HG02870 (cell line): ENCODE measurements at regions not wholly inside any gene's neighbourhood (a gene's known extent, or its start where the extent isn't known, plus 50 kb on each side); places are given as distances from the start of the nearest gene placed in this dataset.
"Not testable (repeated sequence)": the region's sequence is repeated elsewhere in the genome, so short reads cannot be mapped to it uniquely, and the experiment has no call there.

Source experiments
- ATAC-seq: cut with Tn5 transposase; IDR thresholded peaks from one replicate; pipeline ENCODE4 v1.9.1; 2021; ENCODE audit warnings: mild to moderate bottlenecking, moderate library complexity; ENCODE audit not compliant: unreplicated experiment

DNA sequence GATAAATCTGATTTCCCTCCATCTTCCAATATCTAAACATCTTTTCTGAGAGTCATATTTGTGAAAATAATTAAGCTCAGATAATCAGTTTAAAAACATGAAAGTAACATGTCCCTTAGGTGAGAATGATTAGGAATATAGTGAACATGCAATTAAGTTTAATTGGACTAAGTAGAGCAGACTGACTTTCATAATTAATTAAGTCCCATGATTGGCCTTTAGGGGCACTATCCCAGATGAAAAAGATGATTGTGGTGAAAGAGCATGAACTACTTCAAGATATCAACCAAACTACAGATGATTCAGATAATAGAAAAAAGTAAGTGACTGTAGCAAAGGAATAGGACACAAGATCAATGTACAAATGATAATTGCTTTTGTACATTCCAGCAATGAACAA lies 758.8 kb downstream of the STIM2 start:
- ATAC-seq = no peak

DNA sequence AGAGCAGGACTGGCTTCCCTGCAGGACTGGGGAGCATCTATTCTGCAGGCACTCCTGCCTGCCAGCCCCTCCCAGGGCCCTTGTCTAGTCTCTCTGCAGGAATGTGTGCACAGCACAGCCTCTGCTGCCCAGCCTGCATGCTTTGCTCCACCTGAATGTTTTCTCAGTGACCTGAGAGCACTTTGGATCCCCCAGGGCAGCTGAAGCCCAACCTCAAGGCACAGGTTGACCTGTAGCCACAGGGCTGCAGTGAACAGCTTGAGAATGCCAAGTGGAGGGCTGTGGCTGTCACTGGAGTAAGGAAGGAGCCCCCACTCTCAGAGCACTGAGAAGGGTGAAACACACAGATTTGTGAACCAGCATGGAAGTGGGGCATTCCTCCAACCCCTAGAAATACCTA lies 760.2 kb downstream of the STIM2 start:
- ATAC-seq = no peak

DNA sequence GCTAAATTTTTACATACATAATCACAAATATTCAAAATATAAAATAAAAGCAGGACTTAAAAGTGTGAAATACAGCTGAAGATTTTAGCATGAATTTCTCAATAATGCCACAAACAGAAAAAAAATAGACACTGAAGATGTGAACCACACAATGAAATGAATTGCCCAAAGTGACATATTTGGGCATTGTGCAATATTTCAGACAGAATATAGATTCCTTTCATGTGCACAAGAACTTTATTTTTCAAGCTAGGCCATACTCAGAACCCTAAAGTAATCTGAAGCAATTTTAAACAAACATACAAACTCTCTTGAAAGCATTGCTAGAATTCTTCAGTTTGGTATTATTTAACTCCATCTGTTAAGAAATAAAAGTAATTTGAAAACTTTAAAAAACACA lies 764.1 kb downstream of the STIM2 start:
- no peak for ATAC-seq

DNA sequence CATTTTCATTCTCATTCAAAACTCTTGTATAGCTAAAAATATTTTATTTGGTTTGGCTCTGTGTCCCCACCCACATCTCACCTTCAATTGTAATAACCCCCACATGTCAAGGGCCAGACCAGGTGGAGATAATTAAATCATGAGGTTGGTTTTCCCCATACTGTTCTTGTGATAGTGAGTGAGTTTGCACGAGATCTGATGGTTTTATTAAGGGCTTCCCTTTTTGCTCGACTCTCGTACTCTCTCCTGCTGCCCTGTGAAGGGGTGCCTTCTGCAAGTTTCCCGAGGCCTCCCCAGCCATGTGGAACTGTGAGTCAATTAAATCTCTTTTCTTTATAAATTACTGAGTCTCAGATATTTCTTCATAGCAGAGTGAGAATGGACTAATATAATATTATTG lies 768.0 kb downstream of the STIM2 start:
- ATAC-seq = no peak

DNA sequence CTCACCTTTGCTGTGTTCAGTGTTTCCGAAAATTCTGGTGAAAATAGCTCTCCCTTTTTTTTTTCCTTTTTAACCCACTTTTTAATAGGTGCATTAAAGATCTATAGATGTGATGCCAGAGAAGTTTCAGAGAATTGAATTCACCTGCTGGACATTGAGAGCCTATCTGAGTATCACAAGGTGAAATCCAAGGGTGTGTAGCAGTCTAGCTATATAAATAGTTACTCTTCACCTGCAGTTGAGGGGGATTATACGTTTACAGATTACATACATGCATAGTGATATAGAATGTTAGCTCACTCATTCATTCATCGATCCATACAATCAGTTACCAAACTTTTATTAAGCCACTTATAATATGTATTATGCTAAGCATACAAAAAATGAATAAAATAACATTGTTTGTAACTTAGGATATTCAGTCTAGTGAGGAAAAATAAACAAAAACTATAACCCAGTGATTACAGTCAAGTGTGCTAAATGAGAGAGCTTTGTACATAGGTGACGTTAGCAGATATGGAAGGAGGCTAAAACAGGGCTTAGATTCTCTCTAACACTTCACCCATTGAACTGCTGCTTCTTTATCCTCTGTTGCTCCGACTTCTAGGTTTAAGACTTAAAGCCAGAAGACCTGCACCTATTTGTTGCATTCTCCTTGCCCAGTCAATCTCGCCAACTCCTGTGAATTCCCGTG lies 769.0 kb downstream of the STIM2 start:
- no peak for ATAC-seq

DNA sequence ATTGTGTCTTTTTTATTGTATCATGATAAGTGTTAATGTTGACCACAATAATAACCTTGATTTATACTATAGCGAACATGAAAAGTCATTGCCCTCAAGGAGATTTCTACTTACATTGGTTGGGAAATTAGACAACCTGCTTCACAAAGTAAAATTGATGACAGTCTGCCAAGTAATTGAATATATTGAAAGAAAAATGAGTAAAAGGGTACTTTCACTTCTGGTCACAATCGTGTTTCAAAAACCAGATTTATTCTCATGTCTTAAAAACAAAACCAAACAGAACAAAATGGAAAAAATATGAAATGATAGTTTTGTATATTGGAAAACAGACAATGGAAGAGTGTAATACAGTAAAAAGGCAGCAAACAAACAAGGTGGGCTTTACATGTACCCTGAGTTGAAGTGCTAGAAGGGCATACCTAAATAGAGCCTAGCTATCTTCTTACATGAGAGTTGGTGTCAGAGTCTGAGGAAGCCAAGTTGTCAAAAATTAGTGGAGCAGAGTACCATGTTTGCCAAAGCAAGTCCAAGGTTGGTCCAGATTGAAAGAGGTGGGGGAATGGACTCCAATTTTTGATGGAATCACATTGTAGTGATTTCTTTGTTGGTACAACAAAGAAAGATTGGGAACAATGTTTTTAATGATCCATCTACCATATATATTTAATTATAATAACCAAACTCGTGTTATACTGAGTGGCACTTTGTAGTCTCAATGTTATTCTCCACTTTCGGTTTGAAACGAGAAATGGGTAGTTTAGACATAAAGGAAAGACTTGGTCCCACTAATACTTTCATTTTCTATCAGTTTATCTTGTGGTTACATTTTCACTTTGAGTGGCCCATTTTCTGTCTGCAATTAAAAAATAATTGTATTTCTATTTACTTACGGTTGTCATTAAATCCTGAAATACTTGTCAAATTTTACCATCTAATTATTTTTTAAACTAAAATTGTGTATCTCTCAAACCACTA lies 775.6 kb downstream of the STIM2 start:
- peak; percentile 81 for ATAC-seq

DNA sequence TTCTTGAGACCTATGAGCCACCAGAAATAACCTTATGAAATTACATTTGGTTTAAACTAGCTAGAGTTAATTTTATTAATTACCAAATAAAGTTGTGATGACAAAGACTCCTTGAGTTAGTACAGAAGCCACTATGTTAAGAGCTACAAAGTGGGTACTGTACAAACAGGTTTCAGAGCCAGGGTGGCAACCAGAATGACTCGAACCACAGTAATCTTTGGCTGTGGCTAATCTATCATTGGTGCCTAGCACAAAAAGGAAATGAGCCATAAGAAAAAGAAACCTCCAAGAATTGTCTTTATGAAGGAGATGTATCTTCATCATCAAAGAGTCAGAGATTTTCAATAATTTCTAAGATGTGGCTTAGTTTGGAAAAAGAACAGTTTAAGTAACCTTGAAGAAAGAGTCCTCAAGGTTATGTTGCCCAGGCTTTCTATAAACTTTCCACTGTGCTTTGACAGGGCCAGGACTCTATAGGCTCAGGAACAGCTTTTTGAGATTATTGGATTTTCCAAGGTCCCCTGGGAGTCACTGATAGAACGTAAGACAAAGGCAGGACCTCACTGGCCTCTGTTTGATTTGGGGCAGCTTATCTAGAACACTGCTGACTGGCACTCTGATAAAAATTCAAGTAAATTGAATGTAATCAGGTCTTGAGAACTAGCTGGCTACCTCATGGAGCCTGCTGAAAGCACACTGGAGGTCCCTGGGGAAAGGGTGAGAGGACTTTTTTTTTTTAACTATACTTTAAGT lies 777.7 kb downstream of the STIM2 start:
- ATAC-seq = no peak

DNA sequence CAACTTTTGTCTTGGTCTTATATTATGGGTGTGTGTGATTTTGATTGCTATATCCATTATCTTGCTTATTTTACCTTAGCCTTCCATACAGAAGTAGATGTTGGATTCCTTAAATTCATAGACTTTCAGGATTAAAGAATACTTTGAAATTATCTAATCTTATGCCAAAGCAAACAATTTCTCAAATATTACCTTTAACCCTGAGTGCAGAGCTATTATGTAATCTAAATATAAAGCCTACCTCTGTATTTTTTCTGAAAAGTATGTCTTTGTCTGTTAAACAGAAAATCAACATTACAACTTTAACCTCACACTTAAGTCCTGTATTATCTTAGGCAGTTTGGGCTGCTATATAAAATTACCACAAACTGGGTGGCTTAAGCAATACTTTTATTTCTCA lies 782.5 kb downstream of the STIM2 start:
- no peak for ATAC-seq

DNA sequence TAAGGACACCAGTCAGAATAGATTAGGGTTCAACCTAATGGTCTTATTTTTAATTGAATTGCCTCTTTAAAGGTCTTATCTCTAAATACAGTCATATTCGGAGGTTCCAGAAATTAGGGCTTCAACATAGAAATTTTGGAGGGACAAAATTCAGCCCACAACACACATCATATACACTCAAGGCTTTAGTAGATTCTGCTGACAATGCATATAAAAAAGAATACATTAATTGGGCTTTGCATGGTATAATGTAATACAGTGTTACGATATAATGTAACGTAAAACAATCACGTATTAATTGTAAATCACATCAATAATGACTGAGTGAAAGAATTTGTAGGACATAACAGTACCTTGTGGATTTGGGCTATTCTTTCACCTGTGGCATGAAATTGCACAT lies 787.8 kb downstream of the STIM2 start:
- no peak for ATAC-seq

DNA sequence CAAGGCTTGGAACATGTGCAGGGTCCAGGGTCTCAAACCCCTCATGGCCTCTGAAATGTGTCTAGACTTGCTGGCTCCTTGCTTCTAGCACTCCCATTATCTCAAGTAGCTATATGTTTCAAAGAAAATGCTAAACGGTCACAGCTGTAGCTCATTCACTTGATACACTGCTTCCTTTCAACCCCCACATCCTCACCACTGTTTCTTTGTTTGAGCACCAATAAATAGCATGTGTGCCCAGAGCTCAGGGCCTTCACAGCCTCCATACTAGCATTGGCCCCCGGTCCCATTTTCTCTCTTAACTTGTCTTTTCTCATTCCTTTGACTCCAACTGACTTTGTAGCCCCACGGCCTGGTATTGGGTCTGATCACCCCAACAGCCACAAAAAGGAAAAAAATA lies 801.8 kb downstream of the STIM2 start:
- no peak for ATAC-seq

DNA sequence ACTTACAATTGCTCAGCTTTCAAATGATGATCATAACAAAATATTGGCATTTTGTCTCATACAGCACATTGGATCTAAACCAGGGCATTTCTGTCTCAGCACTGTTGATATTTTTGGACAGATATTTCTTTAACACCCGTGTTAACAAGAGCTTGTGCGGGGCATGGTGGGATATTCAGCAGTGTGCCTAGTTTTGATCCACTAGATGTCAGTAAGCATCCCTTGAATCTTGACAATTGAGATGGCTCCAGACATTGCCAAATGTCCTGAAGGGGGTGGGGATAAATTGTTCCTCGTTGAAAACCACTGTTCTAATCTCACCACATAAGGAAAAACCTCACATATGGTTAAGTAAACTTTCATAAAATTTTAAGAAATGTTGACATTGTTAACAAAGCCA lies 806.3 kb downstream of the STIM2 start:
- ATAC-seq = no peak

DNA sequence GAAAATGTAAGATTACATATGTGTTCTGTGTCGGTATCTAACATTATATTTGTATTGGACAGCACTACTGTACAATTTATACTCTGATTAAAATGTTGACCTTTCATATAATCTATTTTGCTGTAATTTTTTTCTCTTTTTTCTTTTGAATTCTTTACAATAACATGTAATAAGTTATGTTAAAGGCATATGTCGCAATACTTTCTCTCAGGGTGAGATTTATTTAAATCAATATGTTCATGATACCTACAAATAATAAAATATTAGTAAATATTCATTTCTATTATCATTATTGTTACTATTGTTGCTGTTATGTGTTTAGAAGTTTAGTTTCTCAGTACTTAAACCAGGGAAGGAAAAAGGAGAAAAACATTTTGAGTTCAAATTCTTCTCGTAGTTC lies 807.4 kb downstream of the STIM2 start:
- no peak for ATAC-seq

DNA sequence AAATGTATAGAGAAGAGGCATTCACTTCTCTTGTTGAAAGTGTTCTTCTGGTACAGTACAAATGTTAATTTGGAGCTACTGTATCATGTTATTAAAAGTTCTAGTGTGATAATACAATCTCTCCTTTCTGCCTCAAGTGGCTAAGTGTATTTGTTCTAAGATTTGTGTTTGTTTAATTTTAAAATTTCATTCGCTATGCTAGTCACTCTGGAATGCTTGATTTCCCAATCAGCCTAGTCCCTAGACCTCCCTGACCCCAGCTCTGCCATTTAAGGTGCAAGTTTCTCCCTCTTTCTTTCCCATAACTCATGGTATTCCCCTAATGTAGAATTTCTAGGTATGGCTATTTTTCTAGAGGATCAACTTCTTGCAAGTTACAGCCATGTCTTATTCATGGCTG lies 817.4 kb downstream of the STIM2 start:
- no peak for ATAC-seq

DNA sequence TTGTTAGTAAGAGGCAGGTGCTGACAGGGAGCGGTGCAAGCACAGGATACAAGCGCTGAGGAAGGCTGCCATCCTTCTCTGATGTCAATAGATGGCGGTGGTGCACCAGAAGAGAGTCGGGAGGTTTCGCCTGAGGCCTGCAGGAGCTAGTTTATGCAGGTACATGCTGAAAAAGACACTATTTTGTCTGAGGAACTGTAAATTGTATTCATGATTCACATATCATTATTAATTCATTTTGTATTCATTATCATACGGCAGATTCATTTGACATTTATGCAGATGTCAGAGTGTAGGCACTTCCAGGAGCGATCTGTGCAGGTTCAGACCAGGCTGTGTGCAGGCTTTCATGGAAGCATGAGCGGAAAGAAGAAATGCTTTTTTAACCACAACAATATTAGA lies 824.0 kb downstream of the STIM2 start:
- ATAC-seq = peak; percentile 96

DNA sequence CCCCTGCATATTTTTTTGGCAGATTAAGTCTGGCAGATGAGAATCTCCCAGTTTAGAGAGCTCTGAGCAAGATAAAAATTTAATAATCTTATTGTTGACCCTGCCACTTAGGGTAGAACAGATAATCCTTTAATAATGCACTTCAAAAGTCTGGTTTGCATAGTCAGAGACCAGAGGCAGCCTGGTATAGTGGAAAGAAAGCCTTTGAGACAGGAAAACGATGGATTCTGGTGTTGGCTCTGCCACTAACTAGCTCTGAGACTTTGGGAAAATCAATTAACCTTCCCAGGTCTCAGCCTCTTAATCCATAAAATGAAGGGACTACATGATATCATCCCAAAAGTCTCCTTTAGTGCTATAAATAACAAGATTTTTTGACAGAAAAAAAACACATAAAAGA lies 824.5 kb downstream of the STIM2 start:
- ATAC-seq = no peak

DNA sequence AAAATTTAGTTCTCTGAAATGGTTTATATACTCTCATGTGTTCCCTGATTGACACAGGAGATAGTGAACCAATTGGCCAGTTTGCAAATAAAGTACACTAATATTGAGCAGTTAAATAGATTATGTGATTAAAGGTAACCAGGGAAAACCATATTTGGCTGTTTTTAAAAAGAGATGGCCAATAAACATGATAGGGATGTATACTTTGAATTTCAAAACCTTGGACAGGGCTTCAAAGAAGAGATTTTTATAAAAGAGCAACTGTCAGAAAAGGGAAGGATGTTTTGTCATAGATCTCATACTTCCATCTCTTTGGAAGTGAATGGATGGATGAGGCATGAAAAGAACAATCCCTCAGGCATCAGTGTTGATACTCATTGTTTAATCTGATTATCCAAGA lies 825.3 kb downstream of the STIM2 start:
- no peak for ATAC-seq

DNA sequence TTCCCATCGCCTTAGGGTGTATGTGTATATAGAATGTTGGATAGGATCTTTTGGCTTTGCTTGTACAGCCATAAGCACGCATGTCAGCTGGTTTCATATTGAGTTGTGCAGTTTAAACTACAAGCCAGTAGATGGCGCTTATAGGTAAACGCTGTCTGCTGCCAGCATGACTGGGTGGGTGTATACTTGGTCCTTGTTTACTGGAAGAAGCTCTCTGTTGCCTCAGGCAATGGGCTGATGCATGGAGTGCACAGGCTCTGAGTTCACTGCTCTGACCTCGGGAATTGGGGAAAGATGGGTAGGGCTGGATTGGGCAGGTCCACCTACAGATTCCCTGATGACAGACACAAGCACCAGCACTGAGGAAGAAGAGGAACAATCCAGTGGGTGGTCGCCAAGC lies 831.5 kb downstream of the STIM2 start:
- ATAC-seq = peak; percentile 94

DNA sequence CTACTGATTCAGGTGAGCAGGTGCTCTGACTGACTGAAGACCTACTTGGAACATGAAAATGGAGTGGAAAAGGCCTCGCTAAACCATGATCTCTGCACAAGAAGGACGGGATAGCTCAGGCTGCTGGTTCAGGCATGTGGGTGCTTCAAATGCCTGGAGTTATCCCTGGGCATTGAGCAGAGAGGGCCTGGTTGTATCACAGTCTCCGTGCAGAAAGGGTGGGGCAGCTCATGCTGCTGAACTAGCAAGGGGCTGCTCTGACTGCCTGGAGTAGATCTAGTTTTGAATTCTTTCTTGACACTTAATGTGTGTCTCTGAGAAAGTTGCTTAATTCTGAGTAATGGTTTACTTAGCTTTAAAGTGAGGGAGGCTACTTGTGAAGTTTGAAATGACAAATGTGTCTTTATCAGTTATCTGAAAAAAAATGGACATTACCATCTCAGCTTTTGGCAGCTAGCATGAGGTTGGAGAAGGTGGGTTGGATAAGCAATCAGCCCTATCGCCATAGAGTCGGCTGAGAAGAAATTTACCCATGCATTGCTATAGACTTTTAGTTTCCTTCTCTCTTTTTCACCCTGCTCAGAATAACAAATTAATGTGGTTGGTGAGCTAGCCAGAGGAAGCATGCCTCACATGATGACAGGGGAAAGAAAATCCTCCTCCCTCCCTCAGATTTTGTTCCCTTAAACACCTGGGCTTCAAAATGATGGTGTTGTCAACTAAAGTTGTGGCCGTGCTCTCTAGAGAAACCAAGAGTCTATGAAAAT lies 832.4 kb downstream of the STIM2 start:
- no peak for ATAC-seq

DNA sequence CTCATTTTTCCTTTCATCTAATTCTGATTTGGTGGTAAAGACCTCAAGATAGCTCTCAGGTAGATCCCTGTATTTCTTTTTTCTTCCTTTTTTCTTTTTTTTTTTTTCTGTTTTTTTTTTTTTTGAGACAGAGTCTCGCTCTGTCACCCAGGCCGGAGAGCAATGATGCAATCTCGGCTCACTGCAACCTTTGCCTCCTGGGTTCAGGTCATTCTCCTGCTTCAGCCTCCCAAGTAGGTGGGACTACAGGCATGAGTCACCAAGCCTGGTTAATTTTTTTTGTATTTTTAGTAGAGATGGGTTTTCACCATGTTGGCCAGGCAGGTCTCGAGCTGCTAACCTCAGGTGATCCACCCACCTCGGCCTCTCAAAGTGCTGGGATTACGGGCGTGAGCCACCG lies 835.6 kb downstream of the STIM2 start:
- ATAC-seq = not testable (repeated sequence)

DNA sequence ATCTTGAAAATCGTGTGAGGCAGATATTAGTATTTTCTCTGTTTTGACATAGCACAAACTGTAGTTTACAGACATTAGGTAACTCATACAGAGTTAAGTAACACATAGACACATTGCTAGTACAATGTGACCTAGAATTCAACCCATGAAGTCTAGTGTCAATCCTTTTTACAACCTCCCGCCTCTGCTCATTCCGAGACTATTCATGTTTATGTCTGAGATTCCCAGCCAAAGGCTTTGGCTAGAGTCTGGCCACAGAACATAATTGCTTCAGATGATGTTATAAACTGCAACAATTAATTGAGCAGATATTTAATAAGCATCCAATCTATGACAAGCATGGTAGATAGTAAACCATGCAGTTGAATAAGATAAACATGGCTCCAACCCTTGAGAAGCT lies 841.0 kb downstream of the STIM2 start:
- no peak for ATAC-seq
